GM12891 (cell line): ENCODE measurements at regions not wholly inside any gene's neighbourhood (a gene's known extent, or its start where the extent isn't known, plus 50 kb on each side); places are given as distances from the start of the nearest gene placed in this dataset.

Experiments used
- POLR2A ChIP-seq: IDR thresholded peaks from 2 replicates; pipeline ENCODE4 v1.6.1; 2011; ENCODE audit warnings: low read depth, low read length, control low read depth
- POLR2AphosphoS5 ChIP-seq: IDR thresholded peaks from 2 replicates; pipeline ENCODE4 v1.6.1; 2011; ENCODE audit warnings: low read depth, low read length, control low read depth
- POU2F2 ChIP-seq: IDR thresholded peaks from 2 replicates; pipeline ENCODE4 v1.6.1; 2011; ENCODE audit warnings: low read depth, mild to moderate bottlenecking, control low read depth, low read length, moderate library complexity

- TF ChIP-seq POU2F2 (no peak), POLR2AphosphoS5 (no peak), POLR2A (no peak)
Measured at GRCh38 chr9:107630156-107630555, 140.6 kb upstream of the KLF4 start.
